ENCODE measurements at regions not wholly inside any gene's neighbourhood (a gene's known extent, or its start where the extent isn't known, plus 50 kb on each side); places are given as distances from the start of the nearest gene placed in this dataset.

DNA sequence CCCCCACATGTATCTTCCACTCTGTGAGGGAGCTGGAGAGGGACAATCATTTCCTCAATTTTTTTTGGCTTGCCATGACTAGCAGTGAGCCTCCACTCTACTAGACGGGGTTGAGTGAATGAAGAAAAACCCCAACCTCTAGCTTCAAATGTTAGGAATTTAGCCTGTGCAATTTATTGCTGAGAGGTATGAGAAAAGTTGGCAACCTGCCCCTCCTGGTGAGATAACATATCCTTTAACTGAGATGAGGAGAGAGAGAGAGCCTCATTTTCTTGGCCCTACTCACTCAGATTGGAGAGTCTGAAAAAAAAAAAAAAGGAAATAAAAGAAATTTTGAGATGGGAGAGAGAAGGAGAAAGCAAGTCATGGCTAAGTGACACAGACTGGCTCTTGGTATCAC lies 218.2 kb upstream of the CARD18 start:
- TF ChIP-seq POLR2AphosphoS5 (IDR thresholded peaks at IDR 0.05; ENCODE audit: low read depth, low read length), result no peak
- TF ChIP-seq FOXP2 (optimal IDR thresholded peaks at IDR 0.05; ENCODE audit: borderline replicate concordance, extremely low read depth, extremely low read length, insufficient read depth), result no peak
- TF ChIP-seq SIN3A (IDR thresholded peaks at IDR 0.05; ENCODE audit: borderline replicate concordance, insufficient read depth, low read length), result no peak
- TF ChIP-seq, protein P1, sequence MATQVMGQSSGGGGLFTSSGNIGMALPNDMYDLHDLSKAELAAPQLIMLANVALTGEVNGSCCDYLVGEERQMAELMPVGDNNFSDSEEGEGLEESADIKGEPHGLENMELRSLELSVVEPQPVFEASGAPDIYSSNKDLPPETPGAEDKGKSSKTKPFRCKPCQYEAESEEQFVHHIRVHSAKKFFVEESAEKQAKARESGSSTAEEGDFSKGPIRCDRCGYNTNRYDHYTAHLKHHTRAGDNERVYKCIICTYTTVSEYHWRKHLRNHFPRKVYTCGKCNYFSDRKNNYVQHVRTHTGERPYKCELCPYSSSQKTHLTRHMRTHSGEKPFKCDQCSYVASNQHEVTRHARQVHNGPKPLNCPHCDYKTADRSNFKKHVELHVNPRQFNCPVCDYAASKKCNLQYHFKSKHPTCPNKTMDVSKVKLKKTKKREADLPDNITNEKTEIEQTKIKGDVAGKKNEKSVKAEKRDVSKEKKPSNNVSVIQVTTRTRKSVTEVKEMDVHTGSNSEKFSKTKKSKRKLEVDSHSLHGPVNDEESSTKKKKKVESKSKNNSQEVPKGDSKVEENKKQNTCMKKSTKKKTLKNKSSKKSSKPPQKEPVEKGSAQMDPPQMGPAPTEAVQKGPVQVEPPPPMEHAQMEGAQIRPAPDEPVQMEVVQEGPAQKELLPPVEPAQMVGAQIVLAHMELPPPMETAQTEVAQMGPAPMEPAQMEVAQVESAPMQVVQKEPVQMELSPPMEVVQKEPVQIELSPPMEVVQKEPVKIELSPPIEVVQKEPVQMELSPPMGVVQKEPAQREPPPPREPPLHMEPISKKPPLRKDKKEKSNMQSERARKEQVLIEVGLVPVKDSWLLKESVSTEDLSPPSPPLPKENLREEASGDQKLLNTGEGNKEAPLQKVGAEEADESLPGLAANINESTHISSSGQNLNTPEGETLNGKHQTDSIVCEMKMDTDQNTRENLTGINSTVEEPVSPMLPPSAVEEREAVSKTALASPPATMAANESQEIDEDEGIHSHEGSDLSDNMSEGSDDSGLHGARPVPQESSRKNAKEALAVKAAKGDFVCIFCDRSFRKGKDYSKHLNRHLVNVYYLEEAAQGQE (IDR thresholded peaks at IDR 0.05; ENCODE audit: insufficient read depth in 1 of 2, low read depth in 2 of 2, low read length in 2 of 2), result no peak
- TF ChIP-seq TAF1 (IDR thresholded peaks at IDR 0.05; ENCODE audit: borderline replicate concordance, insufficient read depth, low read length), result no peak

DNA sequence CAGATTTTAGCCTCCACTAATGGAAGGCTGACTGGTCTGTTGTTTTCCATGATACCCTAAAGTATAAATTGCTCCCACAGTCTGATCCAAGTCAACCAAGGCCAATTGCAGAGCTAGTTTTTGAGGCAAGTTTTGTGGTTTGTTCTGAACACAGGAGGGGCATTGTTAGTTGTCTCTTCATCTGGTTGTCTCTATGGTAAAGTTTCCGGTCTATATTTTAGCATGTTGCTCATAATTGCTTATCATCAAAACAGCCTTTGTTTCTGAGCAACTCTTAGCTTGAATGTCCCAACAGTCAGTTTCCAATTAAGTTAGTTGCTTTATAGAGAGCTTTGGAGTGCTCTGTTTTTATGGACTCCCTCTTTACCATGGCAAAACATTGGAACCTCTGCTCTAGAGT lies 217.6 kb upstream of the CARD18 start:
- TF ChIP-seq TAF1 (IDR thresholded peaks at IDR 0.05; ENCODE audit: borderline replicate concordance, insufficient read depth, low read length), result no peak
- no peak for TF ChIP-seq FOXP2 (optimal IDR thresholded peaks at IDR 0.05; ENCODE audit: borderline replicate concordance, extremely low read depth, extremely low read length, insufficient read depth)
- no peak for TF ChIP-seq POLR2AphosphoS5 (IDR thresholded peaks at IDR 0.05; ENCODE audit: low read depth, low read length)
- TF ChIP-seq SIN3A (IDR thresholded peaks at IDR 0.05; ENCODE audit: borderline replicate concordance, insufficient read depth, low read length), result no peak
- TF ChIP-seq, protein P1 (IDR thresholded peaks at IDR 0.05; ENCODE audit: insufficient read depth in 1 of 2, low read depth in 2 of 2, low read length in 2 of 2), result no peak

DNA sequence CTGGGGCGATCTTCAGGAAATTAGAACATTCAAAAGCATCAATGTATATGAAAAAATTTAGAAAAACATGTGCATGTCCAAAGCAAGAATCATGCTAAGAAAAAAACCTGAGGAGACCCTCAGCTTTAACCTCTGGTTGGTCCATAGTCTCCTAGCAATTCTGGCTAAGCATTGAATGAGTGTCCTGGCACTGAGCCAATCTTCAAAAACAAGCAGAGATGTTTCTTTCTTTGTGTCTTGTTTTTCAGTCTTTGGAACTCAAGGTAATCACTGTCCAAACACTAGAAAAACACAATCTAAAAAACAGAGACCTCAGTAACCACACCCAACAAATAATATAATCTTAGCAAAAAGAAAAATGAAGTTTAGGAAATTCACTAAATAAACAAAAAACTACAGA lies 205.4 kb upstream of the CARD18 start:
- TF ChIP-seq, protein P1 (IDR thresholded peaks at IDR 0.05; ENCODE audit: insufficient read depth in 1 of 2, low read depth in 2 of 2, low read length in 2 of 2), result no peak
- TF ChIP-seq SIN3A (IDR thresholded peaks at IDR 0.05; ENCODE audit: borderline replicate concordance, insufficient read depth, low read length), result no peak
- no peak for TF ChIP-seq TAF1 (IDR thresholded peaks at IDR 0.05; ENCODE audit: borderline replicate concordance, insufficient read depth, low read length)
- TF ChIP-seq FOXP2 (optimal IDR thresholded peaks at IDR 0.05; ENCODE audit: borderline replicate concordance, extremely low read depth, extremely low read length, insufficient read depth), result no peak
- no peak for TF ChIP-seq POLR2AphosphoS5 (IDR thresholded peaks at IDR 0.05; ENCODE audit: low read depth, low read length)

DNA sequence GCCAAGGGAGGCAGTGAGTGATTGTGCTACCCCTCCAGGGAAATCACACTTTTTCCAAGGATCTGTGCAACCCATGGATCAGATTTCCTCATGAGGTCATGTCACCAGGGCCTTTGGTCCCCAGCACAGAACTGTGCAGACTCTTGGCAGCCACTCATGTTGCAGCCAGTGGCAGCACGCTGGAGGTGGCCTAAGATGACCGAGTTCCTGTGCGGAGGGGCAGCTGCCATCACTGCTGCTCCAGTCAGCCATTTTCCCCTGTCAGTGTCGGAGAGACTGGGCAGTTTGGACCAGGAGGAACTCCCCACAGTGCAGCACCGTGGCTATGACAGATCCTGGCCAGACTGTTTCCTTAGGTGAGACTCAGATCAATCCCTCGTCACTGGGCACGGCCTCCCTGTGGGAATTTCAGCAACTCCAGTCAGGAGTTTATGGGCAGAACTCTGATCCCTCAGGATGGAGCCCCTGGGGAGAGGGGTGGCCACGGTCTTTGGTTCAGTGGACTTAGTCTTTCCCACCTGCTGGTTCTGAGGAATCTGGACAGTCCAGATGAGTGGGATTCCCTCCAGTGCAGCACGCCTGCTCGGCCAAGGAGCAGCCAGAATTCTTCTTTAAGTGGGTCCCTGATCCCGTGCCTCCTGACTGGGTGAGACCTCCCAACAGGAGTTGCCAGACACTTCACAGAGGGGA lies 194.6 kb upstream of the CARD18 start:
- TF ChIP-seq, protein P1 (IDR thresholded peaks at IDR 0.05; ENCODE audit: insufficient read depth in 1 of 2, low read depth in 2 of 2, low read length in 2 of 2), result no peak
- no peak for TF ChIP-seq POLR2AphosphoS5 (IDR thresholded peaks at IDR 0.05; ENCODE audit: low read depth, low read length)
- no peak for TF ChIP-seq FOXP2 (optimal IDR thresholded peaks at IDR 0.05; ENCODE audit: borderline replicate concordance, extremely low read depth, extremely low read length, insufficient read depth)
- TF ChIP-seq SIN3A (IDR thresholded peaks at IDR 0.05; ENCODE audit: borderline replicate concordance, insufficient read depth, low read length), result no peak
- TF ChIP-seq TAF1 (IDR thresholded peaks at IDR 0.05; ENCODE audit: borderline replicate concordance, insufficient read depth, low read length), result no peak

Data from PFSK-1 (cell line).